Fibroblast of mammary gland (primary cell): ENCODE measurements at regions not wholly inside any gene's neighbourhood (a gene's known extent, or its start where the extent isn't known, plus 50 kb on each side); places are given as distances from the start of the nearest gene placed in this dataset.

Source experiments
- DNase-seq: peaks from one replicate; pipeline ENCODE4 v3.0.0-alpha.2; 2010; ENCODE audit warnings: low read depth
- H3K4me3 ChIP-seq: 2 replicates; pipeline ENCODE4 v1.5.1; 2011; ENCODE audit warnings: low read depth, mild to moderate bottlenecking, low read length, moderate library complexity; ENCODE audit not compliant: control insufficient read depth
- TF ChIP-seq, protein P1 (sequence below): conservative IDR thresholded peaks from 2 replicates; pipeline ENCODE4 v1.5.1; 2011; ENCODE audit warnings: low read depth, low read length, inconsistent platforms; ENCODE audit not compliant: control insufficient read depth, insufficient read depth

DNA sequence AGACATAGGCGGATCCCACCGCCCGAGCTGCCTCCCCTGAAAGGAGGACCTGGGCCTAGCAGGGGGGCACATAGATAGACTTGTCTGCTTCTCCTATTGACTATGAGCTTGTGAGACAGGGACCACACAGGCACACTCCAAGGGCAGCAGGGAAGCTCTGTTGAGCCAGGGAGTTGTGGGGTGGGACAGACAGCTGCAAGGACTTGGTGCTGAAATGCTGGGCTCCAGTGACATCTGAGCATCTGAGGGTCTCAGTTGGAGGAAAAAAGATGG lies 53.4 kb upstream of the ANO1 start:
- TF ChIP-seq, protein P1, sequence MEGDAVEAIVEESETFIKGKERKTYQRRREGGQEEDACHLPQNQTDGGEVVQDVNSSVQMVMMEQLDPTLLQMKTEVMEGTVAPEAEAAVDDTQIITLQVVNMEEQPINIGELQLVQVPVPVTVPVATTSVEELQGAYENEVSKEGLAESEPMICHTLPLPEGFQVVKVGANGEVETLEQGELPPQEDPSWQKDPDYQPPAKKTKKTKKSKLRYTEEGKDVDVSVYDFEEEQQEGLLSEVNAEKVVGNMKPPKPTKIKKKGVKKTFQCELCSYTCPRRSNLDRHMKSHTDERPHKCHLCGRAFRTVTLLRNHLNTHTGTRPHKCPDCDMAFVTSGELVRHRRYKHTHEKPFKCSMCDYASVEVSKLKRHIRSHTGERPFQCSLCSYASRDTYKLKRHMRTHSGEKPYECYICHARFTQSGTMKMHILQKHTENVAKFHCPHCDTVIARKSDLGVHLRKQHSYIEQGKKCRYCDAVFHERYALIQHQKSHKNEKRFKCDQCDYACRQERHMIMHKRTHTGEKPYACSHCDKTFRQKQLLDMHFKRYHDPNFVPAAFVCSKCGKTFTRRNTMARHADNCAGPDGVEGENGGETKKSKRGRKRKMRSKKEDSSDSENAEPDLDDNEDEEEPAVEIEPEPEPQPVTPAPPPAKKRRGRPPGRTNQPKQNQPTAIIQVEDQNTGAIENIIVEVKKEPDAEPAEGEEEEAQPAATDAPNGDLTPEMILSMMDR = no peak
- no peak for DNase-seq
- H3K4me3 ChIP-seq = no peak overlapping the region

DNA sequence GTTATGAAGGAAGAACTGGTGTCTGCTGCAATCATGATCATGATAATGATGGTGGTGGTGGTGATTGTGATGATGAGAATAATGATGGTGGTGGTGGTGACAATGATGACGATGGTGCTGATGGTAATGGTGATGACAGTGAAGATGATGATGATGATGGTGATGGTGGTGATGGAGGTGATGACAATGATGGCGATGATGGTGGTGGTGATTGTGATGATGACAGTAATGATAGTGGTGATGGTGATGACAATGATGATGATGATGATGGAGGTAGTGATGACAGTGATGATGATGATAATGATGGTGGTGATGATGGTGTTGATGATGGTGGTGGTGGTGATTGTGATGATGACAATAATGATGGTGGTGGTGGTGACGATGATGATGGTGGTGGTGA lies 52.8 kb upstream of the ANO1 start:
- TF ChIP-seq, protein P1 = no peak
- H3K4me3 ChIP-seq = no peak overlapping the region
- DNase-seq = no peak

DNA sequence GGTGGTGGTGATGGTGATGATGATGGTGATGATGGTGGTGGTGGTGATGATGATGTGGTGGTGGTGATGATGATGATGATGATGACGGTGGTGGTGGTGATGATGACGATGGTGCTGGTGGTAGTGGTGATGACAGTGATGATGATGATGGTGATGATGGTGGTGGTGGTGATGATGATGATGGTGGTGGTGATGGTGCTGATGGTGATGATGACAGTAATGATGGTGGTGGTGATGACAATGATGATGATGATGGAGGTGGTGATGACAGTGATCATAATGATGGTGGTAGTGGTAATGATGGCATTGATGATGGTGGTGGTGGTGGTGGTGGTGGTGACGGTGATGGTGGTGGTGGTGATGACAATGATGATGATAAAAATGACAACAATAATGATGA lies 52.1 kb upstream of the ANO1 start:
- no peak for DNase-seq
- no peak overlapping the region for H3K4me3 ChIP-seq
- TF ChIP-seq, protein P1 = no peak

DNA sequence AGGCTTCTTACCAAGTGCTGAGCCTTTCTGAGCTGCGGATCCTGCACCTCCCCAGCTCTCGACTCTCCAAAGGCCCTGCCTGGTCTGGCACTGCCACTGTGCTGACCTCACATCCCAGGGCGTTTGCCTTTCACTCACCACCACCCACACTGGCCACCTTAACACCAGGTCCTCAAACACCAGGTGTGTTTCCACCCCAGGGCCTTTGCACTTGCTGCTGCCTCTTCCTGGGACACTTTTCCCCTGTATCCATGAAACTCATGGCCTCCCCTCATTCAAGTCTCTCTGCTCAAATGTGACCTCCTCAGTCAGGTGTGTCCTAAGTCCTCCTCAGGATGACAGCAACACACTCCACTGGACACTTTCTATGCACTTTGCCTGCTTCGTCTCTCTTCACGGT lies 51.4 kb upstream of the ANO1 start:
- TF ChIP-seq, protein P1 = no peak
- DNase-seq = no peak
- no peak overlapping the region for H3K4me3 ChIP-seq

DNA sequence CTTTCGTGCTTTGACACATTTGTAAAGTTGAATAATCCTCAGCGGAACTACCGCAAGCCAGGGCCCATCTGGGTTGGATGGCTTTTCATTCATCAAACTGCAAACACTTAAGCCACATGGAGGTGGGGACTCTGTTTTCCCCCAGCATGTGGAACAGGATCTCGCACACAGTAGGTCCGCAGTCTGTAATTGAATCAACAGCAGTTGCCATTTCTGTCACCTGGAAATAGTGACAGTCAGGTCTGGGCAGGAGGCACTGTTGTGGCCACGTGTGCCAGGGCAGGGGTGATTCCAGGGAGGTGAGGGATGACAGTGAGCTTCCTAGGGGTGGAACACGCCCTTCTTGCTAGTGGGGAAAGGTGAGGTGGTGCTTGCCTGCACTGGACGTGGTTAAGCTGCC lies 50.7 kb upstream of the ANO1 start:
- DNase-seq = no peak
- no peak overlapping the region for H3K4me3 ChIP-seq
- TF ChIP-seq, protein P1 = no peak

DNA sequence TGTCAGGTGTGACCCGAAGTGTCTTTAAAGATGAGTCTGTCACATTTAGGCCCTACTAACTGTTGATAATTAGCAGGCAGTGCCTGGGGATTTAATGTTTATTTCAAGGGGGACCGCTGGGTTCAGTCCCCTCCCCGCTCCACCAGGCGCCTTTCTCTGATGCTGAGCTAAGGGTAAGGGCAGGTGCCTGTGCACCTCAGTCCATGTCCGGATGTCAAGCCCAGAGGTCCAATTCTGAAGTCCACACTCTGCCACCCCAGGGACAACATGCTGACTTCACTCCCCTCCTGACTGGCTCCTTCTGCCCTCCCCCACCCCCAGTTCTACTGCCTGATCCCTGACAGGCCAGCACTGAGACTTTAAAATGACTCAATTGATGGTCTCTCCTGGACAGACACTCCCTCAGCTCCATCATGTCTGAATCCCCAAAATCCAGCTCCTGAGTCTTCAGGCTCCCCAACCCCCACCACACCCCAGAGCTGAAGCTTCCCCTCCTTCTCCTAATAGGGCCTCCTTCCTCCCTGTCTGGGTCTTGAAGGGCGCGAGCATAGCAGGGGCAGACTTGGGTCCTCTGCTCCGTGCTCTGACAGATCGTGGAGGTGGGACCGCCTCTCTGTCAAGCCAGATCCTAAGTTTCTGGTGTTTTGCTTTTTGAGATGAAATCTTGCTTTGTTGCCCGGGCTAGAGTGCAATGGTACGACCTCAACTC lies 49.8 kb upstream of the ANO1 start:
- H3K4me3 ChIP-seq = no peak overlapping the region
- DNase-seq = no peak
- TF ChIP-seq, protein P1 = no peak
